ENCODE measurements at regions not wholly inside any gene's neighbourhood (a gene's known extent, or its start where the extent isn't known, plus 50 kb on each side); places are given as distances from the start of the nearest gene placed in this dataset.

GRCh38 chr10:104580321-104580720, 60.8 kb upstream of the SORCS3 start:
- ChIA-PET POLR2A (no interaction called here), CTCF (interaction anchor here (0.5 to 4.1 kb wide), 11 partner anchors 9 to 720 kb away, joined by 3 to 30 read pairs (median 5); no protein-coding TSS in a partner anchor), RAD21 (ENCODE audit: low non-redundant PET in 1 of 2, low total read pairs in 2 of 2, uncharacterized antibody in 2 of 2, unreplicated experiment in 2 of 2) (interaction anchor here in 1 of 2 experiments (1.6 kb wide), 1 partner anchor 42 kb away, joined by 5 read pairs; no protein-coding TSS in a partner anchor)
- 0 out of 2 replicates have a peak, but pooled peaks have one; percentile 9 for ATAC-seq
- peaks cover 31% of the 10 kb centered on the region for H3K27me3 ChIP-seq (ENCODE audit: insufficient read depth, low read length)
- no peaks in the 10 kb centered on the region for H3K9me3 ChIP-seq (ENCODE audit: control insufficient read depth in 1 of 2, insufficient read depth in 1 of 2, low read depth in 1 of 2, low read length in 2 of 2)
- intact Hi-C loops (cut with micrococcal nuclease), result loop anchor here (1.0 to 5.0 kb wide), 3 partner anchors 34 to 347 kb away; no protein-coding TSS in a partner anchor
- H3K36me3 ChIP-seq (ENCODE audit: control insufficient read depth in 1 of 2, insufficient read depth in 2 of 2, low read length in 2 of 2), result no peaks in the 10 kb centered on the region
- H3K27ac ChIP-seq (ENCODE audit: low read depth, low read length), result no peak overlapping the region
- H3K9me2 ChIP-seq (ENCODE audit: insufficient read depth), result no peaks in the 10 kb centered on the region
- H3K4me2 ChIP-seq (ENCODE audit: low read length), result no peak overlapping the region
- TF ChIP-seq ZNF274 (IDR thresholded peaks at IDR 0.05; ENCODE audit: low read depth, low read length), result no peak
- H4K20me1 ChIP-seq (ENCODE audit: insufficient read depth), result no peaks in the 10 kb centered on the region
- no peak overlapping the region for H2AFZ ChIP-seq (ENCODE audit: low read depth, low read length, poor library complexity, severe bottlenecking)
- no peak overlapping the region for H3K4me3 ChIP-seq (replicated peaks in 1 of 2; ENCODE audit: low read depth in 1 of 2, low read length in 2 of 2)
- peaks cover 0 to 4% of the 10 kb centered on the region in 2 experiments; a peak in 1 of 4 replicates for H3K4me1 ChIP-seq (ENCODE audit: control insufficient read depth in 1 of 2, insufficient read depth in 2 of 2, low read length in 2 of 2)
- DNase-seq (ENCODE audit: low read depth, low spot score), result no peak
- no peak overlapping the region for H3K9ac ChIP-seq (ENCODE audit: low read length)
- BruUV-seq (replicated peaks), result no TSS peak
- no peaks in the 10 kb centered on the region for H3K79me2 ChIP-seq (ENCODE audit: insufficient read depth, low read length)

- no TSS peak for BruUV-seq (replicated peaks)
- H3K9me3 ChIP-seq (ENCODE audit: control insufficient read depth in 1 of 2, insufficient read depth in 1 of 2, low read depth in 1 of 2, low read length in 2 of 2), result no peaks in the 10 kb centered on the region
- H3K9ac ChIP-seq (ENCODE audit: low read length), result no peak overlapping the region
- no peaks in the 10 kb centered on the region for H3K36me3 ChIP-seq (ENCODE audit: control insufficient read depth in 1 of 2, insufficient read depth in 2 of 2, low read length in 2 of 2)
- ChIA-PET POLR2A (no interaction called here), RAD21 (ENCODE audit: low non-redundant PET in 1 of 2, low total read pairs in 2 of 2, uncharacterized antibody in 2 of 2, unreplicated experiment in 2 of 2) (interaction anchor here in 1 of 2 experiments (1.6 kb wide), 1 partner anchor 42 kb away, joined by 5 read pairs; no protein-coding TSS in a partner anchor), CTCF (interaction anchor here (0.7 to 4.1 kb wide), 11 partner anchors 9 to 174 kb away, joined by 3 to 30 read pairs (median 5); no protein-coding TSS in a partner anchor)
- no peaks in the 10 kb centered on the region for H3K79me2 ChIP-seq (ENCODE audit: insufficient read depth, low read length)
- intact Hi-C loops (cut with micrococcal nuclease), result loop anchor here (1.0 to 5.0 kb wide), 3 partner anchors 33 to 346 kb away; no protein-coding TSS in a partner anchor
- H3K27me3 ChIP-seq (ENCODE audit: insufficient read depth, low read length), result peaks cover 38% of the 10 kb centered on the region
- peak overlapping the region; percentile 29 for H3K4me2 ChIP-seq (ENCODE audit: low read length)
- DNase-seq (ENCODE audit: low read depth, low spot score), result peak; percentile 64
- H3K4me3 ChIP-seq (replicated peaks in 1 of 2; ENCODE audit: low read depth in 1 of 2, low read length in 2 of 2), result no peak overlapping the region
- peaks cover 0 to 4% of the 10 kb centered on the region in 2 experiments; a peak in 1 of 4 replicates for H3K4me1 ChIP-seq (ENCODE audit: control insufficient read depth in 1 of 2, insufficient read depth in 2 of 2, low read length in 2 of 2)
- H2AFZ ChIP-seq (ENCODE audit: low read depth, low read length, poor library complexity, severe bottlenecking), result peak overlapping the region; percentile 48
- TF ChIP-seq RAD21 (IDR thresholded peaks at IDR 0.05; ENCODE audit: low read depth), result peak; percentile 87
- no peak for TF ChIP-seq ZBTB33 (IDR thresholded peaks at IDR 0.05; ENCODE audit: extremely low read depth, insufficient replicate concordance, low read length)
- TF ChIP-seq YY1 (IDR thresholded peaks at IDR 0.05; ENCODE audit: extremely low read depth, insufficient replicate concordance, low read depth, low read length), result peak; percentile 39
- 0 out of 2 replicates have a peak, but pooled peaks have one; percentile 40 for TF ChIP-seq CBX3 (IDR thresholded peaks at IDR 0.05; ENCODE audit: low read depth)
- no peak for TF ChIP-seq CEBPB (IDR thresholded peaks at IDR 0.05; ENCODE audit: low read depth)
- peak; percentile 80 to 99 (median 95) for TF ChIP-seq CTCF (IDR thresholded peaks at IDR 0.05 in 2 of 3, conservative IDR thresholded peaks at IDR 0.05 in 1 of 3; ENCODE audit: borderline replicate concordance in 1 of 3, insufficient read depth in 1 of 3, low read depth in 2 of 3, low read length in 2 of 3)
- TF ChIP-seq, protein P1, sequence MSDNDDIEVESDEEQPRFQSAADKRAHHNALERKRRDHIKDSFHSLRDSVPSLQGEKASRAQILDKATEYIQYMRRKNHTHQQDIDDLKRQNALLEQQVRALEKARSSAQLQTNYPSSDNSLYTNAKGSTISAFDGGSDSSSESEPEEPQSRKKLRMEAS (IDR thresholded peaks at IDR 0.05), result peak; percentile 15; the same call in 1 of the 2 replicates
- peak; percentile 94 for ATAC-seq
- H4K20me1 ChIP-seq (ENCODE audit: insufficient read depth), result no peaks in the 10 kb centered on the region
- H3K27ac ChIP-seq (ENCODE audit: low read depth, low read length), result no peak overlapping the region
- no peaks in the 10 kb centered on the region for H3K9me2 ChIP-seq (ENCODE audit: insufficient read depth)
These were observed 60.1 kb upstream of the SORCS3 start for GRCh38 chr10:104580774-104581675.
